Heart right ventricle (tissue), 16 donors: ENCODE measurements at regions not wholly inside any gene's neighbourhood (a gene's known extent, or its start where the extent isn't known, plus 50 kb on each side); places are given as distances from the start of the nearest gene placed in this dataset.

Experiments
- ATAC-seq, 8 donors: fragments of 200-7000 bp; cut with Tn5 transposase; one replicate each; pipeline ENCODE4 v1.9.1; 2020; ENCODE audit warnings: mild to moderate bottlenecking in 8 of 8, moderate library complexity in 8 of 8, moderate number of reproducible peaks in 1 of 8
- DNase-seq, 2 donors: peaks; one replicate each; pipeline ENCODE4 v3.0.0-alpha.2; 2020
- H3K27ac ChIP-seq, 10 donors: fragments of 200-600 bp; sonication (generic) in 2 of 10; one replicate each; pipeline versions ENCODE4 v1.5.0 to v1.8.0; 2020 to 2022; ENCODE audit warnings: mild to moderate bottlenecking in 3 of 10
- H3K27me3 ChIP-seq, 7 donors: fragments of 200-600 bp; one replicate each; pipeline ENCODE4 v1.8.0; 2021 to 2022; ENCODE audit warnings: mild to moderate bottlenecking in 2 of 7
- H3K36me3 ChIP-seq, 9 donors: fragments of 200-600 bp; sonication (generic) in 1 of 9; one replicate each; pipeline versions ENCODE4 v1.5.0 to v1.8.0; 2020 to 2022; ENCODE audit warnings: mild to moderate bottlenecking in 2 of 9
- H3K4me1 ChIP-seq, 9 donors: fragments of 200-600 bp; sonication (generic) in 1 of 9; one replicate each; pipeline versions ENCODE4 v1.5.0 to v1.8.0; 2020 to 2022; ENCODE audit warnings: mild to moderate bottlenecking in 4 of 9
- H3K4me3 ChIP-seq, 10 donors: fragments of 200-600 bp; sonication (generic) in 2 of 10; one replicate each; pipeline versions ENCODE4 v1.5.0 to v1.8.0; 2020 to 2022; ENCODE audit warnings: mild to moderate bottlenecking in 7 of 10, moderate library complexity in 2 of 10
- H3K9me3 ChIP-seq, 11 donors: fragments of 200-600 bp in 10 of 11; sonication (generic) in 2 of 11; one replicate each; pipeline versions ENCODE4 v1.5.0 to v1.8.0; 2013 to 2022; ENCODE audit warnings: mild to moderate bottlenecking in 2 of 11, control low read depth in 1 of 11, moderate library complexity in 1 of 11
- WGBS, 2 donors: extraction: QIAGEN DNeasy Blood & Tissue Kit; methylation state at CpG; one replicate each; pipeline ENCODE4 v1.1.7; 2013; ENCODE audit warnings: inconsistent platforms in 1 of 2; 5-methylcytosine and 5-hydroxymethylcytosine counted together
- intact Hi-C, 10 donors: fragments of 100-400 bp; cut with DNase I; formaldehyde crosslinking; loops; one replicate each; pipeline versions ENCODE4 v1.11.1 to v1.14.2; 2022
- TF ChIP-seq, protein P1 (sequence below), 9 donors: fragments of 200-600 bp; sonication (generic) in 2 of 9; IDR thresholded peaks; one replicate each; pipeline versions ENCODE4 v1.5.0 to v1.8.0; 2021 to 2022; ENCODE audit warnings: antibody characterized with exemption in 9 of 9, mild to moderate bottlenecking in 5 of 9, moderate library complexity in 1 of 9
- donor health status: Arrhythmogenic right ventricular cardiomyopathy.
- donor health status: ischemic (EF 13 %, LVEDD 7.1; RV severe dilation, severe dysfunction).
- donor health status: healthy with polysubstance abuse.
- donor health status: DM: no; HTN: yes; CAD: no.
- donor health status: DM: no; HTN: no; CAD: no.
- donor health status: ischemic (EF 25% LVEDD 6.9; RV normal size, moderate dysfunction).
- donor health status: ischemic (EF 25% LVEDD 5.7; RV mildly dilated, moderate dysfunction).
- donor health status: healthy.
- donor health status: DM: yes; HTN: yes; CAD: no.
- donor health status: Ischemic cardiomyopathy.
- donor health status: ischemic (EF 35%, LVEDD 5.7; RV mildly dilated, moderate dysfunction).
- donor health status: nonischemic (EF 11% LVEDD 7.7; RV severe dilation, severe dysfunction).
- donor health status: DM: yes; HTN: yes; CAD: no.
- donor health status: PGD.
- donor health status: ischemic (EF 29% LVEDD 5.4; RV normal size, mild dysfunction).
- donor health status: nonischemic (EF 23%, LVEDD 6.1; RV moderate dilation, normal function).

DNA sequence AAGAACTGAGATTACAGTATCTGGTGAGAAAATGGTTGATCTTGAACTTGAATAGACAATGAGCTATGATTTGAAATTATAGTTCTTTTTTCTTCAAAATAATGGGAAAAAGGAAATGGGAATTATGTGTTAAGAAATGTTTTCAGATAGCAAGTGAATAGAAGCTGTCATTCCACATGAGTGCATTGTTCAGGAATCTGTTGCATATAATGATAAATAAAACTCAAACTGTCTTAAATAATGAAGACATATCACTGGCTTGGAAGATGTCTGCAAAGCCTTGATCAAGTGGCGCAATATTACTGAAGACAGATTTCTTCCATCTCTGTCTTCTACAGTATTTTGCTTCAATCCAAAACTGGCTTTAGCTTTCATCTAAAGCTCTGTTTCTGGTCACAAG, 479.3 kb upstream of the ZFP42 start:
- intact Hi-C loops: no loop called here
- Histone ChIP-seq H3K27ac (no peak overlapping the region), H3K4me1 (no peaks in the 10 kb centered on the region), H3K4me3 (no peak overlapping the region), H3K36me3 (no peaks in the 10 kb centered on the region), H3K27me3 (no peaks in the 10 kb centered on the region), H3K9me3 (no peaks in the 10 kb centered on the region)
- 91 to 94% methylated on average over 1 of the region's 1 CpG for WGBS, 2 donors
- no peak for ATAC-seq
- TF ChIP-seq, protein P1, sequence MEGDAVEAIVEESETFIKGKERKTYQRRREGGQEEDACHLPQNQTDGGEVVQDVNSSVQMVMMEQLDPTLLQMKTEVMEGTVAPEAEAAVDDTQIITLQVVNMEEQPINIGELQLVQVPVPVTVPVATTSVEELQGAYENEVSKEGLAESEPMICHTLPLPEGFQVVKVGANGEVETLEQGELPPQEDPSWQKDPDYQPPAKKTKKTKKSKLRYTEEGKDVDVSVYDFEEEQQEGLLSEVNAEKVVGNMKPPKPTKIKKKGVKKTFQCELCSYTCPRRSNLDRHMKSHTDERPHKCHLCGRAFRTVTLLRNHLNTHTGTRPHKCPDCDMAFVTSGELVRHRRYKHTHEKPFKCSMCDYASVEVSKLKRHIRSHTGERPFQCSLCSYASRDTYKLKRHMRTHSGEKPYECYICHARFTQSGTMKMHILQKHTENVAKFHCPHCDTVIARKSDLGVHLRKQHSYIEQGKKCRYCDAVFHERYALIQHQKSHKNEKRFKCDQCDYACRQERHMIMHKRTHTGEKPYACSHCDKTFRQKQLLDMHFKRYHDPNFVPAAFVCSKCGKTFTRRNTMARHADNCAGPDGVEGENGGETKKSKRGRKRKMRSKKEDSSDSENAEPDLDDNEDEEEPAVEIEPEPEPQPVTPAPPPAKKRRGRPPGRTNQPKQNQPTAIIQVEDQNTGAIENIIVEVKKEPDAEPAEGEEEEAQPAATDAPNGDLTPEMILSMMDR (IDR thresholded peaks at IDR 0.05): no peak
- DNase-seq: no peak

DNA sequence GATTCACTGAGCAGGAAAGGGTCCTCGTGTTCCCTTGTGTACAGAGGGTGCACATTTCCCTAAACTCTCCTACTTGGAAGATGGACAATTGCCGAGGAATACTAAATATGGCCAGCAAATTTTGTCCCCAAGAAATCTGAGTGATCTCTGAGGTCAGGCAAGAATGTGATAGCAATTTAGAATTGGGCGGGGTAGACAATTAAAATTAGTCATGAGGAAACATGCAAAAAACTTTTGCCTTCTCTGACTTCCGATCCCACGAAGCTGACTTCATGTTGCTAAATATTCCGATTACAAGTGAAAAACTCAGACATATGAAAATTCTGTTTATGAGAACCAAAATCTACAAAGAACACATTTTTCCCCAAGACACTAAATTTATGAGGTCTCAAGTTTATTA, 453.9 kb upstream of the ZFP42 start:
- Histone ChIP-seq H3K36me3 (no peaks in the 10 kb centered on the region), H3K27me3 (no peaks in the 10 kb centered on the region), H3K27ac (no peak overlapping the region), H3K4me3 (no peak overlapping the region), H3K4me1 (no peaks in the 10 kb centered on the region), H3K9me3 (peaks cover 0 to 5% (median 0%) of the 10 kb centered on the region in 11 donors)
- TF ChIP-seq, protein P1 (IDR thresholded peaks at IDR 0.05): no peak
- 74 to 82% methylated on average over 6 of the region's 6 CpGs for WGBS, 2 donors
- DNase-seq: no peak
- intact Hi-C loops: no loop called here
- ATAC-seq: no peak

DNA sequence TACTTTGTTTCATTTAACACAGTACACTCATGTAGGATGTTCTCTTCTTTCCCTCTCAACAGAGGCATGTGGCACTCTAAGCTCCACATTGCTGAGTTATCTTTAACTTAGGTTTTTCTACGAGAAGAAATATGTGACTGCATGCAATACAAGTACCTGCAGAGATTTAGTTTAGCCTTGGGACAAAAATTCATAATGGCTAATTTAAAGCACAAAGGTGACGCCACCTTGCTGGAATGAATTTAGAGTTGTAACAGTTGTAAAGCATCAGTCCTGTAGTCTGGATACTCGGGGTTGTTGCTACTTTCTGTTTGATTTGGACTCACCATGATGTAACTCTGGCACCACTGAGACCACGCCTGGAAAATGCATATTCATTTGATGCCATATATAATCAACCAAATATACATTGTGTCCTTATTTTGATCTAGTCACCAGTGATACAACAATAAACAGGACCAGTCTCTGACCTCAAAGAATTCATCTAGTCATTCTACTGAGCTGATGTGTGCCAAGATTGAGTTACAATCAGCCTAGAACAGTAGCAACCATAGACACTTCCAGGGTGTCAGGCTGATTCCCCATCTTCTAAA, 451.0 kb upstream of the ZFP42 start:
- Histone ChIP-seq H3K27me3 (no peaks in the 10 kb centered on the region), H3K36me3 (no peaks in the 10 kb centered on the region), H3K4me3 (no peak overlapping the region), H3K9me3 (peaks cover 0 to 5% (median 0%) of the 10 kb centered on the region in 11 donors), H3K27ac (no peak overlapping the region), H3K4me1 (no peaks in the 10 kb centered on the region)
- TF ChIP-seq, protein P1 (IDR thresholded peaks at IDR 0.05): no peak
- 65 to 66% methylated on average over 4 of the region's 4 CpGs for WGBS, 2 donors
- intact Hi-C loops: no loop called here
- ATAC-seq (no peak), DNase-seq (no peak)

DNA sequence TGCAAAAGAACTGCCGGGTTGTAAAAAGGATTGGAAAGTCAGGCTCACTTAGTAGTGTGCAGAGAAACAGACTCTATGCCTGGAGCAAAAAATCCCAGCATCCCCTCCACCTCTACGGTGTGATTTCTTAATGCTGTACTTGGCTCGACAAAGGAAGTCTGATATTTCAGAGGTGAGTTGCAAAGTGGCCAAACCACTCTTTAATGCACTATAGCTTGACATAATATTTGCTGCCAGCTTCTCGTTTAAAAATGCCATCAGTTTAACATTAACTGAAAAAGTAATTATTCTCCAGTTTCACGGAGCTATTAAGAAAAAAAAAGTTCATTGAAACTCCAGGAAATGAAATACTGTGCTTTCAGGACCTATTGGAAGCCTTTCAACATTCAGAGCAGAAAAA, 448.3 kb upstream of the ZFP42 start:
- WGBS, 2 donors: 47 to 57% methylated on average over 5 of the region's 5 CpGs
- intact Hi-C loops: no loop called here
- TF ChIP-seq, protein P1 (IDR thresholded peaks at IDR 0.05): no peak
- Histone ChIP-seq H3K27ac (no peak overlapping the region), H3K4me3 (no peak overlapping the region), H3K36me3 (no peaks in the 10 kb centered on the region), H3K4me1 (no peaks in the 10 kb centered on the region), H3K9me3 (peaks cover 0 to 8% (median 0%) of the 10 kb centered on the region in 11 donors), H3K27me3 (no peaks in the 10 kb centered on the region)
- ATAC-seq (no peak), DNase-seq (no peak)
